GM19463 (cell line): ENCODE measurements at regions not wholly inside any gene's neighbourhood (a gene's known extent, or its start where the extent isn't known, plus 50 kb on each side); places are given as distances from the start of the nearest gene placed in this dataset.

ENCODE experiments used
- ATAC-seq: cut with Tn5 transposase; IDR thresholded peaks from one replicate; pipeline ENCODE4 v1.9.1; 2021; ENCODE audit warnings: mild to moderate bottlenecking, moderate library complexity; ENCODE audit not compliant: unreplicated experiment

- no peak for ATAC-seq
Observed at GRCh38 chr4:144202081-144202480, 61.6 kb upstream of the GYPA start.

GRCh38 chr4:144203155-144203554 is 62.6 kb upstream of the GYPA start:
- no peak for ATAC-seq

- no peak for ATAC-seq
Observed at GRCh38 chr4:144204431-144204830, 63.9 kb upstream of the GYPA start.

GRCh38 chr4:144206711-144207110 is 66.2 kb upstream of the GYPA start:
- ATAC-seq = no peak

DNA sequence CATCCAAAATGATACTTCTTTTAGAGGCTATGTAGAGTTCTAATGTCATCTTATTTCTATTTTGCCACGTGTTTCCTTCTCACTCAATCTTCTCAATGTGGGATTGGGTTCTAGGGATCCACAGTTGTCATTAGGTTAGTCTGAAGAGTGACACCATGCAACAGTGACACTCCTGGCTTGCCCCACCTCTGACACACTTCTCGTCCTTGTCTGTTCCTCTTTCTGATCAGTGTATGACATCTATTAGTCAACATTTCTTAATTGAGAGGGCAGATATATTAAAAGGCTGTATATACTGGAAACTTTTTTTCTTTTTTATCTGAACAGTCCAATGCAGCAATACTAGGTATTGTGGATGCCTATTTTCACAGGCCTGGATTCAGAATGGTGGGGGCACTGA is 67.6 kb upstream of the GYPA start:
- ATAC-seq = no peak

DNA sequence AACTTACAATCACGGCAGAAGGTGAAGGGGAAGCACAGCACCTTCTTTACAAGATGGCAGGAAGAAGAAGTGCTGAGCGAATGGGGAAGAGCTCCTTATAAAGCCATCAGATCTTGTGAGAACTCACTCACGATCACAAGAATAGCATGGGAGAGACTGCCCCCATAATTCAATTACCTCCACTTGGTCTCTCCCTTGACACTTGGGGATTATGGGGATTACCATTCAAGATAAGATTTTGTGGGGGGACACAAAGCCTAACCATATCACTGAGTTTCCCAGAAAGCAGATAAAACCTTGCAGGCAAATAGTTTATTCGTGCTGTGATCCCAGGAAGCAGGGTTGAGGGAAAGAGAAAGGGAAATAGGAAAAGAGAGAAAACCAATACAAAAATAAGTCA is 69.0 kb upstream of the GYPA start:
- ATAC-seq = no peak

GRCh38 chr4:144213371-144213770 is 72.9 kb upstream of the GYPA start:
- no peak for ATAC-seq

DNA sequence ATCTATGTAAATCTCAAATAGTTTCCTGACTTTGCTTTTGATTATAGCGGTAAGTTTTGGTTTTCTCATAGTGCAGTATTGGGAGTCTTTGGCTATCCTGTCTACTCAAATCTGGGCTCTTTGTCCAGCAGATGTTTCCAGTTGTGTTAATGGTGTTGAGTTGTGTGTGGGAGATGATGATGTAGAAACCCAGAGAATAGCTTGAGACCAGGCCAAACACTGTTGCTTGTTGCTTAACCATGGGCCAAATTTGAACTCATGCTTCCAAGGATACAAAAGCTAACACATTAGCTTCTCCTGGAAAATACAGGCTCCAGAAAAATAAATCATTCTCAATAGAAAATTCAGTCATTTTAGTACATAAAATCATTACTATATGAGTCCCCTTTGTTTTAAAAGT is 82.6 kb upstream of the GYPA start:
- no peak for ATAC-seq

- no peak for ATAC-seq
Observed at GRCh38 chr4:144223661-144224060, 83.1 kb upstream of the GYPA start.

- ATAC-seq = no peak
Observed at GRCh38 chr4:144259285-144259684, 118.8 kb upstream of the GYPA start.

- no peak for ATAC-seq
Observed at GRCh38 chr4:144267084-144267483, 126.6 kb upstream of the GYPA start.

- ATAC-seq = no peak
Observed at GRCh38 chr4:144280688-144281087, 140.2 kb upstream of the GYPA start.

DNA sequence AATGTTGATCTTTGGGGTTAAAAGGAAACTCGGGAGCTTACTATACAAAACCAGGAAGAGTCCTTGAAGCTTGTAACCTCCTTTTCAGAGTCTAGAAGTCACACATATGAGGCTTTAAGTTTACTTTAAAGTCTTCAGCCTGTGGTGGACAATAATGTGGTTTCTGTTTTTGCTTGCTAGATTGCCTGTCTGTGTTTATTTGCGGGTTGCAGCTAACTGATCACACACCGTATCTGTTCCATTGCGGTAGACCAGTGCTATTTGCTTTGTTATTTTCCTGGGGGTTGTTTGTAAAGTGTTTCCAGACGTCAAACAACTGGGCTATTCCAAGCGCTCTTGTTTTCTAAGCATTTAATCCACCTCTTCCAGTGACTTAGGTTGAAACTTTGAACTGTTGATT is 143.0 kb upstream of the GYPA start:
- ATAC-seq = no peak

GRCh38 chr4:144284026-144284425 is 143.5 kb upstream of the GYPA start:
- ATAC-seq = no peak

DNA sequence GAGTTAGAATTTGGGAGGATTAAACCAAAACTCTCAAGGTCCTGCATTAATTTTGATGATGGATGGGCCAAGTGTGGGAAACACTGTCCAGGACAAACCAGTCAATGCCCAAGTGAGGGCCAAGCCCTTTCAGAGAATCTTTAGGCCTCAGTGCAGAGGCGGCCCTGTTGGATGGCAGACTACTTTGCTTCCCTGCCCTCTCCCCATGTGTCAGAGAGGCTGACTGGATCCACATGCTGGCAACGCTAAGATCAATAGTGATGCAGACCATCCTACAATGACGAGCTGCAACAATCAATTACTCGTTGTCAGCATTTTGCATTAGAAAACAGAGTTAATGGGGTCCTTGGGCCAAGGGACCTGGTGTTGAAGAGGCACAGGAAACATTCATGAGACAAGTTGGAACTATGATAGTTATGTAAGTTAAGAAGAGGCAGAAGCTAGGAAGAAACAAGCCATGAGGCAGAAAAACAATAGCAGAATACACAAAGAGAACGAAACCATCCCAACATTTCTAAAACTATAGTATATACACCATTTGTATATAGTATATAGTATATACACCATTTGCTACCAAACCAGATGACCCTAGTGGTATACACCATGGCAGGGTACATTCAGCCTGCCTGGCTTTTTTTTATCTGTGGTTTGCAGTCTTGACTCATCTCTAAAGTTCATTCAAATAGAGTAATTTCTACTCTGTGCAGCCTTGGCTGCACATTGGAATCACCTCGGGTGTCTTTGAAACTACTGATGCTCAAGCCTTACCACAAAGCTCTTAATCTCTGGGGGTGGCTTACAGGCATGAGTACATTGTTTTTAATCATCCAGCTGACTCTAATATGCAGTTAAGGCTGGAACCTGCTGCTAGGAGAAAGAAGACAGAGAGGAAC is 147.7 kb upstream of the GYPA start:
- peak; percentile 86 for ATAC-seq

GRCh38 chr4:144289667-144290428 is 149.3 kb upstream of the GYPA start:
- no peak for ATAC-seq

DNA sequence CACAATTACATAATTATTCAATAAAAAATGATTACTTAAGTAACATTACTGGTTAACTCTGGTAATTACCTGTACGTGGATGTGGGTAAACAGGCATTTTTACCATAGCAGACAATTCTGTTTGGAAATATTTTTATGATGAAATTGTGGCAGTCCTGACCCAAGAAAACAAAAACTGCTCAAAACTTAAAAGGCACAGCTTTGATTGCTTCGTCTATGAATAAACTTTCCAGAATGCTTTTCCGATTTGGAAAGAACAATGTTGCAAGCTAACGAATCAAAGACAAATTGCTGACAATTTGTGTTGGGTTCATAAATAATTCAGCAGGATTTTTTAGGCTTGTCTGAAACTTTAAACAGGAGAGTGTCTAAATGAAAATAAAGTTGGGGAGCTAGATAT is 150.6 kb upstream of the GYPA start:
- no peak for ATAC-seq

DNA sequence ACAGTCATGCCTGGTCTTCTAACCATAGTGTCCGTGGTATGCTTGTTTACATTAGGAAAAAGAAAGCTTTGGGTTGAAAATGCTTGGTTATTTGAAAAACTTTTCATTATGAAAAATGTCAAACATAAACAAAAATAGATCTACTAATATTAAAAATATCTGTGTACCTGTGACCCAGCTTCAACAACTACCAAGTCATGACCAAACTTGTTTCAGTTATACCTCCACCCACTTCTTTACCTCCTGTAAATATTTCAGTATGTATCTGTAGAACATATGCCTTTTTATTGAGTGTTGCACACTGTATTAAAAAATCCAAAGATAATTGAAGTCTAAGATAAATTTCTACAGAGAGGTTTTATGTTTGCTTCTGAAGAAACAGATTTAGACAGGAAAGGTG is 153.7 kb upstream of the GYPA start:
- ATAC-seq = no peak

DNA sequence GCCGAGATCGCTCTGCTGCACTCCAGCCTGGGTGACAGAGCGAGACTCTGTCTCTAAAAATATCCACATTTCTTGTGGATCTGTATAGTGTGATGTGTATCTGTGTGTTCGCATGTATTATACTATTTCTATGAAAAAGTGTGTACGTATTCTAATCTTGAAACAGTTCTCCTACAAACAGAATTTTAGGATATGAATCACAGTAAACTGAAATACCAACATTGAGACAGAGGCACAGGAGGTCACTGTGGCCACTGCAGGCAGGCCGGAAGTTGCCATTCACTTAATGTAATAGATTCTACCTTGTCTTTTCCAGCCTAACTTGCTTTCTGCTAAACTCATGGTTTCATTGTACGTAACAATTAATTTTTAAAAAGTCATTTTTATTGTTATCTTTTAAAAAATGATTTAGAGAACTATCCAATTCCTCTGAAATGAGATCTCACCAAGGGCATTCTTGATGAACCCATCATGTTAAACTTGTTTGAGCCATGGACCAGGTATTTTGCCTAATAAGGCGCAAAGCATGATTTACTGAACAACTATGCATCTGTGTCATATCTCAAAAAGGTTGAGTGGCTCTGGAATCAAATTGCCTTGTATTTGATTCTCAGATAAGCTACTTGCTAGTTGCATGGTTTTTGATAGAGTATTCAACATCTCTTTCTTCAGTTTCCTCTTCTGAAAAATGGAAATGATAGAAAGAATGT is 154.9 kb upstream of the GYPA start:
- ATAC-seq = no peak

GRCh38 chr4:144296941-144297340 is 156.4 kb upstream of the GYPA start:
- no peak for ATAC-seq

DNA sequence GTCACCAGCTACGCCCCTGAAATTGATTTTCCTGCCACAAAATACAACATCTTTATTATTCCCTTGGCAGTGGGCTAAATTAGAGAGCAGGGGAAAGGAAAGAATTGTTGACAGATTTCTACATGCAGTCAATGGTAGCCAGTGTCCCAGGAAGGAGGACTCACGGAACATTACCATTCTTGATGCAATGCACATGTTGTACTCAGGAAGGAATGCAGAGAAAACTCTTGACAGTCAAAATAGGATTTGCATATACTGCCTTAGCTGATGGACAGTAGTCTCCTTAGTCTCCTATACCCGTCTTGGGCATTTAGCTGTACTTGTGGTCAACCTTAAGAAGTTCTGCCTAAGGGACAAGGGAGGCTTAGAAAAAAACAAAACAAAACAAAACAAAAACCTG is 158.0 kb upstream of the GYPA start:
- no peak for ATAC-seq

GRCh38 chr4:144300616-144301015 is 160.1 kb upstream of the GYPA start:
- no peak for ATAC-seq
